Osteocyte (in vitro differentiated cells): ENCODE measurements at regions not wholly inside any gene's neighbourhood (a gene's known extent, or its start where the extent isn't known, plus 50 kb on each side); places are given as distances from the start of the nearest gene placed in this dataset.

ENCODE experiments used
- DNase-seq: peaks from one replicate; pipeline ENCODE4 v3.0.0; 2021; ENCODE audit warnings: mixed read lengths; ENCODE audit not compliant: unreplicated experiment; ENCODE audit errors: extremely low spot score
- H3K27ac Mint-ChIP-seq: one replicate; pipeline ENCODE4 v1.8.0; 2021; ENCODE audit warnings: mild to moderate bottlenecking, mixed read lengths; ENCODE audit not compliant: unreplicated experiment
- H3K27me3 Mint-ChIP-seq: one replicate; pipeline ENCODE4 v1.8.0; 2021; ENCODE audit warnings: mixed read lengths; ENCODE audit not compliant: unreplicated experiment
- H3K36me3 Mint-ChIP-seq: one replicate; pipeline ENCODE4 v1.8.0; 2021; ENCODE audit warnings: mixed read lengths; ENCODE audit not compliant: unreplicated experiment
- H3K4me1 Mint-ChIP-seq: one replicate; pipeline ENCODE4 v1.8.0; 2021; ENCODE audit warnings: mixed read lengths; ENCODE audit not compliant: unreplicated experiment
- H3K4me3 Mint-ChIP-seq: one replicate; pipeline ENCODE4 v1.8.0; 2021; ENCODE audit warnings: mild to moderate bottlenecking, moderate library complexity, mixed read lengths; ENCODE audit not compliant: unreplicated experiment
- H3K9me3 Mint-ChIP-seq: one replicate; pipeline ENCODE4 v1.8.0; 2021; ENCODE audit warnings: mixed read lengths; ENCODE audit not compliant: unreplicated experiment
- TF ChIP-seq, protein P1 (sequence below): fragments of 200-600 bp; sonication (generic); IDR thresholded peaks from 2 replicates; pipeline ENCODE4 v1.5.0; 2021; ENCODE audit warnings: antibody characterized with exemption, mild to moderate bottlenecking, moderate library complexity

DNA sequence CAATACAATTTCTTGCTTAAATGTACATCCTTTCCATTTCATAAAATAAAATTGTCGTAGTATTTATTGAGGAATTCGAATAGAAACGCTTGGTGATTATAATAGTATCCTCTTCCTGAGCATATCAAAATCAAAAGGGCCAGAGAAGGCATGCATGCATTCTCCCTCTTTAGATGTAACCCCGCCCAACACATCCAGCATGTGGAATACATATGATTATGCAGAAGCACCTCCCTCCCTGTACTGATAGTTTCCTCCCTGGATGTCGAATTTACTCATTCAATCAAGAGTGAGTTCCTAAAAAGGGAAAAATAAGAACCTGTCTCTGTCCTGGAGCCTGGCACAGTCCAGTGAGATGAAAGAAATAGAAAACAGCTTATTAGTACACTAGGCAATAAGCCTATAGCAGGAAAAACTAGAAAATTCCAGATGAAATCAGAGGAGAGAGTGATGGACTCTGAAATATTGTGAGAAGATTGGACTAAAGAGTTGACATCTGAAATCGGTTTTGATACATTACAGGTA is 262.9 kb downstream of the RDH14 start:
- Mint-ChIP-seq H3K27me3 (peaks cover 2% of the 10 kb centered on the region), H3K27ac (no peak overlapping the region), H3K36me3 (no peaks in the 10 kb centered on the region), H3K9me3 (no peaks in the 10 kb centered on the region), H3K4me3 (no peak overlapping the region), H3K4me1 (peaks cover 8% of the 10 kb centered on the region)
- no peak for DNase-seq
- TF ChIP-seq, protein P1, sequence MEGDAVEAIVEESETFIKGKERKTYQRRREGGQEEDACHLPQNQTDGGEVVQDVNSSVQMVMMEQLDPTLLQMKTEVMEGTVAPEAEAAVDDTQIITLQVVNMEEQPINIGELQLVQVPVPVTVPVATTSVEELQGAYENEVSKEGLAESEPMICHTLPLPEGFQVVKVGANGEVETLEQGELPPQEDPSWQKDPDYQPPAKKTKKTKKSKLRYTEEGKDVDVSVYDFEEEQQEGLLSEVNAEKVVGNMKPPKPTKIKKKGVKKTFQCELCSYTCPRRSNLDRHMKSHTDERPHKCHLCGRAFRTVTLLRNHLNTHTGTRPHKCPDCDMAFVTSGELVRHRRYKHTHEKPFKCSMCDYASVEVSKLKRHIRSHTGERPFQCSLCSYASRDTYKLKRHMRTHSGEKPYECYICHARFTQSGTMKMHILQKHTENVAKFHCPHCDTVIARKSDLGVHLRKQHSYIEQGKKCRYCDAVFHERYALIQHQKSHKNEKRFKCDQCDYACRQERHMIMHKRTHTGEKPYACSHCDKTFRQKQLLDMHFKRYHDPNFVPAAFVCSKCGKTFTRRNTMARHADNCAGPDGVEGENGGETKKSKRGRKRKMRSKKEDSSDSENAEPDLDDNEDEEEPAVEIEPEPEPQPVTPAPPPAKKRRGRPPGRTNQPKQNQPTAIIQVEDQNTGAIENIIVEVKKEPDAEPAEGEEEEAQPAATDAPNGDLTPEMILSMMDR: no peak

DNA sequence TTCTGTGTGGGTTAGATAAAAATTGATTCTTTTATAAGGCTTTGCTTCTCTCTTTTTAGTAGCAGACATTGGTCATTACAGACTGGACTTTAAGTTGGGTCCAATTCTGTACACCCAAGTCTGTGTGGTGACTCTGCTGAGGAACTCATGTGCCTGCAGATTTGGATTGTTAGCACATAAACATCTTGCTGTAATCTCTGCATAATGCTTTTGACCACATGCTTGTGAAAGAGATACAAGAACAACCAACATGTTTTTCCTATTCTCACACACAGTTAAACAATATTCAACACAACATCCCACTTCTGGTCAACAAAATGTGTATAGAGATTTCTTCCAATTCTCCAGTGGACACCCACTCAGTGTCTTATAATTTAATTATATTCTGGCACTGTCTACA is 270.1 kb downstream of the RDH14 start:
- Mint-ChIP-seq H3K36me3 (no peaks in the 10 kb centered on the region), H3K9me3 (peaks cover 6% of the 10 kb centered on the region), H3K4me3 (no peak overlapping the region), H3K27ac (no peak overlapping the region), H3K27me3 (peaks cover 2% of the 10 kb centered on the region), H3K4me1 (no peaks in the 10 kb centered on the region)
- TF ChIP-seq, protein P1: no peak
- DNase-seq: no peak

DNA sequence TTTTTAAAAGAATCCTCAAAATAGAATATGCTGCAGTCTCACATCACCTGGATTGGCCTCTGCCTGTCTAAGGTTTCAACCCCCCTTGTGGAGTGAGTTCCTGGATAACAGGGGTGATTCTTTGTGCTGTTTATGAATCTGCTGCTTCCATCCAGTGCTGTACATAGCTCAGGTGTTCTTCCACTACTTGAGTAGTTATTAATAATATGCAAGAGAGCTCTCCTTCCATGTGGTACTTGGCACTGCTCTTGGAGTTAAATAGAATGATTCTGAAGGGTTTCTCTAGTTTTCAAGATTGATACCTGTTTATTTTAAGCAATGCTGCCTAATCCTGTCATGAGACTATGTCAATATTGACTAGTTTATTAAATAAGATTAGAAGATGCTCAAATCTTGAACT is 273.6 kb downstream of the RDH14 start:
- TF ChIP-seq, protein P1: no peak
- DNase-seq: no peak
- Mint-ChIP-seq H3K27ac (no peak overlapping the region), H3K4me3 (no peak overlapping the region), H3K4me1 (no peaks in the 10 kb centered on the region), H3K9me3 (peaks cover 10% of the 10 kb centered on the region), H3K27me3 (no peaks in the 10 kb centered on the region), H3K36me3 (no peaks in the 10 kb centered on the region)

DNA sequence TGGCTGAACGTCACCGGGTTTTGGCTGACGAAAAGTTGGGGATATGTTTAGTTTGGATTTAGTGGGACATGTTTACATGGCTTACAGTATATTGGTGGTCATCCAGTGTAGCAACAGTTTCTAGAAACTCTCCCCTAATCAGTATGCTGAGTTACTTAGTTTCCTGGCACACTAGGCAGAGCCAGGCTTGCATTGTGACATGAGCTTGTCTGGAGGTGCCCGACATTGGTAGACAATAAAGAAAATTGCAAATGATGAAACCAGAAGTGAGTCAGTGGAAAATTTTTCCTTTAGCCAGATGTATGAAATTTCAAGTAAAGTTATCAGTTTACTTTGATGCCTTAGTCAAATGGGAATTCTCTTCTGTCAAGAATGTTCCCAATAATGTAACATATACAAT is 276.1 kb downstream of the RDH14 start:
- Mint-ChIP-seq H3K4me1 (no peaks in the 10 kb centered on the region), H3K27ac (no peak overlapping the region), H3K27me3 (no peaks in the 10 kb centered on the region), H3K9me3 (peaks cover 10% of the 10 kb centered on the region), H3K36me3 (no peaks in the 10 kb centered on the region), H3K4me3 (no peak overlapping the region)
- no peak for DNase-seq
- TF ChIP-seq, protein P1: no peak

DNA sequence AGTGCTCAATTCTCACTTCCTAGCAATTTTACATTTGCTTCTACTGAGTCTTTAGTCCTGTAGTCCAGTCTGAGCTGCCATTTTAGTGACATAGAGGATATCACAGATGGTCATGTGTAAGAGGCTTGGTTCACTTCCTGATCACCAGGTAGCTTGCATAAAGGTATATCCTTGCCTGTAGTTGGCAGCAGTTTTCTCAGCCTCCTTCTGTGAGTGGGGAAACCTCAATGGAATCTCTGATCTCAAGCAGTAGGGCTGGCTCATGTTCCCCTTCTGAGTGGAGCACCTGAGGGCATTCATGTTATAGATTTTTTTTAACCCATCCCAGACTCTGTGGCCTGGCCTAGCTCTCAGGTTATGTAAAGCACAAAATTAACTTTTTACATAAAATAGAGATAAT is 278.4 kb downstream of the RDH14 start:
- TF ChIP-seq, protein P1: no peak
- H3K4me1 Mint-ChIP-seq: no peaks in the 10 kb centered on the region
- H3K36me3 Mint-ChIP-seq: no peaks in the 10 kb centered on the region
- H3K27ac Mint-ChIP-seq: no peak overlapping the region
- H3K9me3 Mint-ChIP-seq: peaks cover 10% of the 10 kb centered on the region
- H3K27me3 Mint-ChIP-seq: no peaks in the 10 kb centered on the region
- no peak overlapping the region for H3K4me3 Mint-ChIP-seq
- DNase-seq: no peak
